ENCODE measurements at regions not wholly inside any gene's neighbourhood (a gene's known extent, or its start where the extent isn't known, plus 50 kb on each side); places are given as distances from the start of the nearest gene placed in this dataset.

- Mint-ChIP-seq H3K27ac (ENCODE audit: unreplicated experiment) (no peak overlapping the region), H3K4me3 (ENCODE audit: unreplicated experiment) (no peak overlapping the region), H3K27me3 (ENCODE audit: unreplicated experiment) (peaks cover 80% of the 10 kb centered on the region), H3K36me3 (ENCODE audit: unreplicated experiment) (no peaks in the 10 kb centered on the region), H3K4me1 (ENCODE audit: unreplicated experiment) (no peaks in the 10 kb centered on the region), H3K9me3 (ENCODE audit: unreplicated experiment) (no peaks in the 10 kb centered on the region)
- TF ChIP-seq, protein P1, sequence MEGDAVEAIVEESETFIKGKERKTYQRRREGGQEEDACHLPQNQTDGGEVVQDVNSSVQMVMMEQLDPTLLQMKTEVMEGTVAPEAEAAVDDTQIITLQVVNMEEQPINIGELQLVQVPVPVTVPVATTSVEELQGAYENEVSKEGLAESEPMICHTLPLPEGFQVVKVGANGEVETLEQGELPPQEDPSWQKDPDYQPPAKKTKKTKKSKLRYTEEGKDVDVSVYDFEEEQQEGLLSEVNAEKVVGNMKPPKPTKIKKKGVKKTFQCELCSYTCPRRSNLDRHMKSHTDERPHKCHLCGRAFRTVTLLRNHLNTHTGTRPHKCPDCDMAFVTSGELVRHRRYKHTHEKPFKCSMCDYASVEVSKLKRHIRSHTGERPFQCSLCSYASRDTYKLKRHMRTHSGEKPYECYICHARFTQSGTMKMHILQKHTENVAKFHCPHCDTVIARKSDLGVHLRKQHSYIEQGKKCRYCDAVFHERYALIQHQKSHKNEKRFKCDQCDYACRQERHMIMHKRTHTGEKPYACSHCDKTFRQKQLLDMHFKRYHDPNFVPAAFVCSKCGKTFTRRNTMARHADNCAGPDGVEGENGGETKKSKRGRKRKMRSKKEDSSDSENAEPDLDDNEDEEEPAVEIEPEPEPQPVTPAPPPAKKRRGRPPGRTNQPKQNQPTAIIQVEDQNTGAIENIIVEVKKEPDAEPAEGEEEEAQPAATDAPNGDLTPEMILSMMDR (IDR thresholded peaks at IDR 0.05) = peak; percentile 84
- no peak for DNase-seq (ENCODE audit: extremely low spot score, unreplicated experiment)
Measured at GRCh38 chr6:797479-798077, 104.6 kb upstream of the EXOC2 start.

DNA sequence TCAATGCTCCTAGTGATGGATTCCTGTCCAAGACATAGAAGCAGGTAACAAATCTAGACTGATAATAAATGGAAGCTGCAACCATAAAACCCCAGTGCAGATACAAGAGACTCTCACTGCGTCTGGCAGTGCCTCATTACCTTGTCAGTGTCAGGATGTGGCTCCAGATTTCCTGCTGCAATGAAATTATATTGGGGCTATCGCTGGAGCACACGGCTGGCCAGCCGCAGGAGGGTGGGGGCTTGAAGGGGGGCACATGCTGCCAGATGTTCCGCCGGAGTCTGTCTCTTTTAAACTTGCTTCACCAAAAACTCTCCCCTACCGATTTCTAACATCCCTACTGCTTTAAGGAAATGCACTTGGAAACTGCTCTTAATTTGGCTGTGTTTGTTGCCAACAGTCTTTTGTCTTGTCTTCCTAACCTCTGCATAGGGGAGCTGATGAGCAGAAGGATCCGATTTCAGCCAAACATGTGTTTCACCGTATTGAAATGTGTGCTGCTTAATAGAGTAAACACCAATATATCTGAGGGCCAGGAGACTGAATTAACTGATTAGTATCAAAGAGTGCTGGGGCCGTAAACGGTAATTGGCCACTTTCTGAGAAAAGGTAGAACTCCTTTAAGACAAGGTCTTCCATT is 102.2 kb upstream of the EXOC2 start:
- no peak for DNase-seq (ENCODE audit: extremely low spot score, unreplicated experiment)
- no peaks in the 10 kb centered on the region for H3K4me1 Mint-ChIP-seq (ENCODE audit: unreplicated experiment)
- H3K9me3 Mint-ChIP-seq (ENCODE audit: unreplicated experiment) = no peaks in the 10 kb centered on the region
- H3K36me3 Mint-ChIP-seq (ENCODE audit: unreplicated experiment) = no peaks in the 10 kb centered on the region
- TF ChIP-seq, protein P1 (IDR thresholded peaks at IDR 0.05) = no peak
- peaks cover 75% of the 10 kb centered on the region for H3K27me3 Mint-ChIP-seq (ENCODE audit: unreplicated experiment)
- no peak overlapping the region for H3K27ac Mint-ChIP-seq (ENCODE audit: unreplicated experiment)
- H3K4me3 Mint-ChIP-seq (ENCODE audit: unreplicated experiment) = no peak overlapping the region

DNA sequence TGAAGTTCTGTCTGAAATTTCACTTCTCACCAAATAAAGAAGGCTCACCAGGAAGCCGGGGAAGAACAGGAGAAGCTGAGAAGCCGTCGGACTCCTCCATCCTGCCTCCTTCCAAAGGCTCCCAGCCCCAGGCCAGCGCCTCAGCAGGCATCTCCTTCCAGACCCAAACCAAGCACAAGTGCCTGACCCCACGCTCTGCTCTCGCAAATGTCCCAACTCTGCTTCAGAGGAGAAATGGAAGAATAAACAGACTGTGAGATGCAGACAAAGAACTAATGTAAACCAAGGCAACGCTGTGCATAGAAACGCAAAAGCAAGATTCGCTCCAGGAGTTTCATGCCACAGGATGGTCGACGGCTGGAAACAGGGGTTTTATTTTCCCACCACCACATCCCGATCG is 100.3 kb upstream of the EXOC2 start:
- H3K4me1 Mint-ChIP-seq (ENCODE audit: unreplicated experiment) = no peaks in the 10 kb centered on the region
- H3K9me3 Mint-ChIP-seq (ENCODE audit: unreplicated experiment) = no peaks in the 10 kb centered on the region
- no peak for DNase-seq (ENCODE audit: extremely low spot score, unreplicated experiment)
- H3K27ac Mint-ChIP-seq (ENCODE audit: unreplicated experiment) = no peak overlapping the region
- no peak overlapping the region for H3K4me3 Mint-ChIP-seq (ENCODE audit: unreplicated experiment)
- H3K36me3 Mint-ChIP-seq (ENCODE audit: unreplicated experiment) = no peaks in the 10 kb centered on the region
- peaks cover 68% of the 10 kb centered on the region for H3K27me3 Mint-ChIP-seq (ENCODE audit: unreplicated experiment)
- TF ChIP-seq, protein P1 (IDR thresholded peaks at IDR 0.05) = no peak

DNA sequence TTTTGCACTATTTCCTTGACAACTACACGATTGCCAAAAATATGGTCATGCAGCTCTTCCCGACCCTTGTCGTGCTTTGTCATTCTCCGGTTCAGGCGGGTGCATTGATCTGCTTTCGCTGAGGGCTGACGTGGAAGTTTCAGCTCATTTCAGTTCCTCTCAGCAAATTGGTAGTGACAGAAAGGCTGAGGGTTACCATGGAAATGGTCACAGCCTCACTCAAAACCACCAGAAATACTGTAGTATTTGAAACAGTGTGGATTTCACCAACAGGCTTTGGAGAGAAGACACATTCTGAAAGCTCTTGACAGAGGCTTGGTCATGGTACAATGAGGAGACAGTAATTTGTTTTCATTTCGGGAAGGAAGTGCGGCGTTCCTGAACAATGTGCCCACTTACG is 99.7 kb upstream of the EXOC2 start:
- peaks cover 65% of the 10 kb centered on the region for H3K27me3 Mint-ChIP-seq (ENCODE audit: unreplicated experiment)

DNA sequence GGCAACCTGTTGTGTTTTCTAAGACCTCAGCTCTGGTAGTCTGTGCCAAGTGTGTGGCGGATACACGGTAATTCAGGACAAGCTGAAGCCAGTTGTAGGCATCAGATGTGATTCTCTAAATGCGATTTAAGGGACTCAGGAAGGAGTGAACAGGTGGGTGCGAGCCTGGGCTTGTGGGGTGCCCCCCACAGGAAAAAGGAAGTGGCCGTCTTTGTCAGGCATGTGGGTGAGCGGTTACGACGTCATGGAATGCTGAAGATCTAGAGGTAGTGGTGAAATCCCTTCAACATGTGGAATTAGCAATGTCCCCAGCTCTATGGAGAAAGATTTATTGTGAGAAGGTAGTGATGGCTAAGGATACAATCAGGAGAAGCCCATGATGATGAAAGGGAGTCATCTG is 95.1 kb upstream of the EXOC2 start:
- DNase-seq (ENCODE audit: extremely low spot score, unreplicated experiment) = no peak
- TF ChIP-seq, protein P1 (IDR thresholded peaks at IDR 0.05) = no peak
- Mint-ChIP-seq H3K27ac (ENCODE audit: unreplicated experiment) (no peak overlapping the region), H3K27me3 (ENCODE audit: unreplicated experiment) (peaks cover 23% of the 10 kb centered on the region), H3K36me3 (ENCODE audit: unreplicated experiment) (no peaks in the 10 kb centered on the region), H3K9me3 (ENCODE audit: unreplicated experiment) (no peaks in the 10 kb centered on the region), H3K4me3 (ENCODE audit: unreplicated experiment) (no peak overlapping the region), H3K4me1 (ENCODE audit: unreplicated experiment) (no peaks in the 10 kb centered on the region)

More for the DNA sequence above, 99.7 kb upstream of the EXOC2 start:
- no peak overlapping the region for H3K27ac Mint-ChIP-seq (ENCODE audit: unreplicated experiment)
- no peak for DNase-seq (ENCODE audit: extremely low spot score, unreplicated experiment)
- H3K4me3 Mint-ChIP-seq (ENCODE audit: unreplicated experiment) = no peak overlapping the region
- TF ChIP-seq, protein P1 (IDR thresholded peaks at IDR 0.05) = no peak
- H3K9me3 Mint-ChIP-seq (ENCODE audit: unreplicated experiment) = no peaks in the 10 kb centered on the region
- no peaks in the 10 kb centered on the region for H3K36me3 Mint-ChIP-seq (ENCODE audit: unreplicated experiment)
- no peaks in the 10 kb centered on the region for H3K4me1 Mint-ChIP-seq (ENCODE audit: unreplicated experiment)

Measured in osteocyte (in vitro differentiated cells).